Endothelial cell of umbilical vein (primary cell): ENCODE measurements at regions not wholly inside any gene's neighbourhood (a gene's known extent, or its start where the extent isn't known, plus 50 kb on each side); places are given as distances from the start of the nearest gene placed in this dataset.

Experiments used
- BruUV-seq: library from RNA; stranded (reverse); fragments of 400-500 nt; replicated peaks from 2 replicates; lab custom pipeline; 2021; lab: Mats Ljungman, UMichigan
- CTCF ChIA-PET: fragments of 300-600, 350-600 bp; sonication (Branson Sonifier 250); formaldehyde crosslinking; loops from one replicate; lab custom pipeline; 2021; ENCODE audit warnings: antibody characterized with exemption, inconsistent platforms; lab: Charles Lee
- POLR2A ChIA-PET: fragments of 300-600, 350-600 bp; sonication (Branson Sonifier 250); formaldehyde crosslinking; loops from one replicate; lab custom pipeline; 2021; ENCODE audit warnings: antibody characterized with exemption, inconsistent platforms; lab: Charles Lee
- DNase-seq: peaks from one replicate; pipeline ENCODE4 v3.0.0-alpha.2; 2011; ENCODE audit warnings: low read depth, low spot score
- FAIRE-seq: peaks from 2 replicates; lab custom pipeline; 2011; peaks lifted over from hg19 to GRCh38; lab: Jason Lieb, UNC
- H2AFZ ChIP-seq: 2 replicates; pipeline ENCODE4 v1.6.0; 2012; ENCODE audit warnings: low read depth, low read length, control low read depth, inconsistent platforms
- H3K27ac ChIP-seq: 2 replicates; pipeline ENCODE4 v1.5.1; 2011; ENCODE audit warnings: low read depth, mild to moderate bottlenecking, control low read depth, low read length, moderate library complexity; ENCODE audit not compliant: insufficient read depth
- H3K27me3 ChIP-seq, 2 experiments: 2 replicates each; pipeline versions ENCODE4 v1.6.0 to v1.6.1; 2011; ENCODE audit warnings: low read length in 2 of 2, mixed read lengths in 1 of 2; ENCODE audit not compliant: control insufficient read depth in 2 of 2, insufficient read depth in 2 of 2
- H3K36me3 ChIP-seq, 2 experiments: 2 replicates in 1 of 2; 3 replicates in 1 of 2; pipeline ENCODE4 v1.5.1; 2011; ENCODE audit warnings: low read length in 2 of 2, mild to moderate bottlenecking in 1 of 2, moderate library complexity in 1 of 2; ENCODE audit not compliant: control insufficient read depth in 2 of 2, insufficient read depth in 2 of 2; ENCODE audit errors: extremely low read depth in 1 of 2
- H3K4me1 ChIP-seq: 3 replicates; pipeline ENCODE4 v1.5.1; 2011; ENCODE audit warnings: mild to moderate bottlenecking, low read length; ENCODE audit not compliant: control insufficient read depth, insufficient read depth; ENCODE audit errors: extremely low read depth
- H3K4me2 ChIP-seq: 2 replicates; pipeline ENCODE4 v1.6.1; 2011; ENCODE audit warnings: low read length, control low read depth, mixed read lengths; ENCODE audit not compliant: insufficient read depth
- H3K4me3 ChIP-seq, 3 experiments: fragments of 200-600 bp in 1 of 3; sonication (generic), shearing (Covaris generic) in 1 of 3; replicated peaks in 1 of 3; 2 replicates each; pipeline ENCODE4 v1.5.1; 2011 to 2016; ENCODE audit warnings: control low read depth in 3 of 3, low read length in 3 of 3, mild to moderate bottlenecking in 2 of 3, inconsistent platforms in 1 of 3, low read depth in 1 of 3, moderate library complexity in 1 of 3; ENCODE audit not compliant: insufficient read depth in 1 of 3
- H3K79me2 ChIP-seq: 2 replicates; pipeline ENCODE4 v1.6.0; 2012; ENCODE audit warnings: low read length, inconsistent platforms; ENCODE audit not compliant: control insufficient read depth, insufficient read depth
- H3K9ac ChIP-seq: replicated peaks from 2 replicates; pipeline ENCODE3; 2011; ENCODE audit warnings: low read length, control low read depth; ENCODE audit not compliant: insufficient read depth; ENCODE audit errors: extremely low read depth
- H3K9me1 ChIP-seq: replicated peaks from 3 replicates; pipeline ENCODE4 v1.6.0; 2011; ENCODE audit warnings: mild to moderate bottlenecking, low read length; ENCODE audit not compliant: control insufficient read depth, insufficient read depth; ENCODE audit errors: extremely low read depth
- H3K9me3 ChIP-seq: replicated peaks from 2 replicates; pipeline ENCODE4 v1.5.1; 2012; ENCODE audit warnings: low read length, inconsistent platforms; ENCODE audit not compliant: control insufficient read depth, insufficient read depth
- H4K20me1 ChIP-seq: replicated peaks from 2 replicates; pipeline ENCODE3; 2011; ENCODE audit warnings: mild to moderate bottlenecking, low read length; ENCODE audit not compliant: control insufficient read depth, insufficient read depth; ENCODE audit errors: extremely low read depth
- CTCF ChIP-seq, 2 donors: IDR thresholded peaks; 1 replicate in 1 of 2; 2 replicates in 1 of 2; pipeline ENCODE4 v1.5.1; 2011; ENCODE audit warnings: low read length in 2 of 2, mild to moderate bottlenecking in 2 of 2, moderate library complexity in 2 of 2, control low read depth in 1 of 2, inconsistent platforms in 1 of 2, low read depth in 1 of 2; ENCODE audit not compliant: insufficient read depth in 1 of 2; ENCODE audit errors: extremely low read depth in 1 of 2
- EZH2 ChIP-seq: IDR thresholded peaks from 2 replicates; pipeline ENCODE4 v1.6.1; 2012; ENCODE audit warnings: borderline replicate concordance, low read depth, mild to moderate bottlenecking, moderate library complexity, low read length, inconsistent platforms; ENCODE audit not compliant: severe bottlenecking
- FOS ChIP-seq: IDR thresholded peaks from 2 replicates; pipeline ENCODE4 v1.6.1; 2011; ENCODE audit warnings: mild to moderate bottlenecking, low read length, moderate library complexity, borderline replicate concordance; ENCODE audit not compliant: insufficient read depth
- GATA2 ChIP-seq: IDR thresholded peaks from 2 replicates; pipeline ENCODE4 v1.7.0; 2011; ENCODE audit warnings: low read depth, mild to moderate bottlenecking, moderate library complexity, mixed read lengths, low read length; ENCODE audit not compliant: insufficient read length, insufficient read depth
- JUN ChIP-seq: IDR thresholded peaks from 2 replicates; pipeline ENCODE4 v1.6.1; 2011; ENCODE audit warnings: borderline replicate concordance, low read depth; ENCODE audit not compliant: insufficient read length, insufficient read depth
- MAX ChIP-seq: IDR thresholded peaks from 2 replicates; pipeline ENCODE4 v1.6.1; 2011; ENCODE audit not compliant: insufficient read depth, insufficient read length
- MYC ChIP-seq: IDR thresholded peaks from one replicate; pipeline ENCODE4 v1.6.1; 2011; ENCODE audit warnings: mild to moderate bottlenecking, low read depth, low read length
- POLR2A ChIP-seq: IDR thresholded peaks from 2 replicates; pipeline ENCODE4 v1.6.1; 2012; ENCODE audit warnings: low read depth, mild to moderate bottlenecking, control low read depth, low read length
- POLR2AphosphoS5 ChIP-seq: IDR thresholded peaks from 2 replicates; pipeline ENCODE4 v1.6.1; 2012; ENCODE audit warnings: low read depth, mild to moderate bottlenecking, control low read depth, low read length, moderate library complexity; ENCODE audit not compliant: insufficient read depth
- dilution Hi-C: fragments of 300-500 bp; cut with MboI; formaldehyde crosslinking; loops from one replicate; pipeline ENCODE4 v1.15.0; 2019; ENCODE audit warnings: low sequenced_read_pairs; ENCODE audit not compliant: extremely low pct_ligation_motif_present
- intact Hi-C: fragments of 100-400 bp; cut with micrococcal nuclease; formaldehyde crosslinking; loops from one replicate; pipeline ENCODE4 v1.10.0; 2022

GRCh38 chr6:54632984-54633565, 213.5 kb upstream of the FAM83B start:
- DNase-seq (no peak), FAIRE-seq (no peak)
- H3K9me3 ChIP-seq = no peaks in the 10 kb centered on the region
- ChIA-PET CTCF (interaction anchor here (1.3 kb wide), 1 partner anchor 12 kb away, joined by 3 read pairs; no protein-coding TSS in a partner anchor), POLR2A (no interaction called here)
- no peaks in the 10 kb centered on the region for H3K36me3 ChIP-seq
- no peak overlapping the region for H3K27ac ChIP-seq
- no peak overlapping the region for H3K4me2 ChIP-seq
- BruUV-seq = no TSS peak
- no peak overlapping the region for H2AFZ ChIP-seq
- no peak overlapping the region for H3K9ac ChIP-seq
- H3K4me3 ChIP-seq = no peak overlapping the region
- H3K4me1 ChIP-seq = no peaks in the 10 kb centered on the region
- TF ChIP-seq FOS = no peak
- no peak for TF ChIP-seq EZH2
- TF ChIP-seq MYC = no peak
- no peak for TF ChIP-seq GATA2
- TF ChIP-seq CTCF (IDR thresholded peaks at IDR 0.05; ENCODE audit: extremely low read depth in 1 of 2, insufficient read depth in 1 of 2, low read depth in 1 of 2, low read length in 2 of 2) = no peak
- TF ChIP-seq POLR2AphosphoS5 = no peak
- TF ChIP-seq POLR2A = no peak
- TF ChIP-seq JUN = no peak
- TF ChIP-seq MAX = no peak
- intact Hi-C loops = no loop called here
- H3K9me1 ChIP-seq = no peaks in the 10 kb centered on the region
- H3K79me2 ChIP-seq = no peaks in the 10 kb centered on the region
- dilution Hi-C loops = no loop called here
- no peaks in the 10 kb centered on the region for H4K20me1 ChIP-seq
- H3K27me3 ChIP-seq = no peaks in the 10 kb centered on the region
